B cell (primary cell): ENCODE measurements at regions not wholly inside any gene's neighbourhood (a gene's known extent, or its start where the extent isn't known, plus 50 kb on each side); places are given as distances from the start of the nearest gene placed in this dataset.

ENCODE experiments used
- ATAC-seq: fragments of 200-7000 bp; cut with Tn5 transposase; one replicate; pipeline ENCODE4 v1.10.0; 2021; ENCODE audit warnings: low read depth, mild to moderate bottlenecking, moderate number of reproducible peaks, moderate library complexity
- CTCF ChIA-PET: fragments of 350-600 bp; sonication (Branson Sonifier 250); formaldehyde crosslinking; loops from one replicate; lab custom pipeline; 2021; ENCODE audit warnings: antibody characterized with exemption, inconsistent platforms; lab: Charles Lee
- POLR2A ChIA-PET: fragments of 350-600 bp; sonication (Branson Sonifier 250); formaldehyde crosslinking; loops from one replicate; lab custom pipeline; 2021; ENCODE audit warnings: antibody characterized with exemption; lab: Charles Lee
- DNase-seq: peaks from one replicate; pipeline ENCODE4 v3.0.0; 2013
- H2AFZ ChIP-seq: 2 replicates; pipeline ENCODE4 v1.6.1; 2012; ENCODE audit warnings: mild to moderate bottlenecking, low read depth, low read length; ENCODE audit not compliant: insufficient read depth, poor library complexity, severe bottlenecking
- H3K27ac ChIP-seq, 2 donors: 1 replicate in 1 of 2; 2 replicates in 1 of 2; pipeline ENCODE4 v1.5.1; 2012 to 2013; ENCODE audit warnings: low read length in 2 of 2, mild to moderate bottlenecking in 2 of 2, moderate library complexity in 1 of 2
- H3K27me3 ChIP-seq, 4 experiments: fragments of 200-600 bp in 1 of 4; sonication (generic) in 1 of 4; replicated peaks in 1 of 4; 1 replicate in 2 of 4; 2 replicates in 2 of 4; pipeline versions ENCODE4 v1.6.1 to v1.7.0; 2013 to 2016; ENCODE audit warnings: low read length in 3 of 4, mild to moderate bottlenecking in 2 of 4, mixed read lengths in 1 of 4, moderate library complexity in 1 of 4; ENCODE audit not compliant: insufficient read depth in 4 of 4, control insufficient read depth in 3 of 4; ENCODE audit errors: control extremely low read depth in 1 of 4
- H3K36me3 ChIP-seq, 2 experiments: replicated peaks in 1 of 2; 1 replicate in 1 of 2; 2 replicates in 1 of 2; pipeline versions ENCODE4 v1.6.1 to v1.7.1; 2013; ENCODE audit warnings: low read length in 1 of 2; ENCODE audit not compliant: insufficient read depth in 2 of 2, control insufficient read depth in 1 of 2; ENCODE audit errors: control extremely low read depth in 1 of 2, extremely low read depth in 1 of 2
- H3K4me1 ChIP-seq, 2 donors: fragments of 200-600 bp in 1 of 2; sonication (generic) in 1 of 2; 1 replicate in 1 of 2; 2 replicates in 1 of 2; pipeline versions ENCODE4 v1.5.1 to v1.6.1; 2013 to 2017; ENCODE audit warnings: low read length in 2 of 2; ENCODE audit not compliant: control insufficient read depth in 2 of 2, insufficient read depth in 2 of 2
- H3K4me2 ChIP-seq: replicated peaks from 2 replicates; pipeline ENCODE3; 2012; ENCODE audit warnings: mild to moderate bottlenecking, low read depth, low read length; ENCODE audit not compliant: poor library complexity, severe bottlenecking
- H3K4me3 ChIP-seq, 5 experiments: fragments of 200-600 bp in 1 of 5; sonication (generic) in 1 of 5; 1 replicate in 3 of 5; 2 replicates in 2 of 5; pipeline versions ENCODE4 v1.5.1 to v1.7.0; 2011 to 2016; ENCODE audit warnings: low read length in 4 of 5, mild to moderate bottlenecking in 4 of 5, low read depth in 2 of 5, control low read depth in 1 of 5, moderate library complexity in 1 of 5; ENCODE audit not compliant: insufficient read depth in 1 of 5; ENCODE audit errors: control extremely low read depth in 1 of 5, extremely low read depth in 1 of 5
- H3K79me2 ChIP-seq: fragments of 200-600 bp; sonication (generic); one replicate; pipeline ENCODE4 v1.6.0; 2016; ENCODE audit warnings: low read length; ENCODE audit not compliant: control insufficient read depth, insufficient read depth
- H3K9ac ChIP-seq: fragments of 200-600 bp; sonication (generic); 2 replicates; pipeline ENCODE4 v1.6.1; 2017; ENCODE audit warnings: mild to moderate bottlenecking, low read length, moderate library complexity
- H3K9me3 ChIP-seq, 3 donors: one replicate each; pipeline versions ENCODE4 v1.6.1 to v1.7.1; 2013; ENCODE audit warnings: low read length in 2 of 3; ENCODE audit not compliant: control insufficient read depth in 2 of 3, insufficient read depth in 1 of 3; ENCODE audit errors: control extremely low read depth in 1 of 3
- H4K20me1 ChIP-seq: 2 replicates; pipeline ENCODE4 v1.6.0; 2012; ENCODE audit warnings: mild to moderate bottlenecking, low read length; ENCODE audit not compliant: insufficient read depth, control insufficient read depth, poor library complexity, severe bottlenecking
- H3K27ac Mint-ChIP-seq: one replicate; pipeline ENCODE4 v1.8.0; 2021; ENCODE audit warnings: mixed read lengths
- H3K27me3 Mint-ChIP-seq: one replicate; pipeline ENCODE4 v1.8.0; 2021; ENCODE audit warnings: mixed read lengths
- H3K4me1 Mint-ChIP-seq: one replicate; pipeline ENCODE4 v1.8.0; 2021; ENCODE audit warnings: mixed read lengths
- H3K4me3 Mint-ChIP-seq: one replicate; pipeline ENCODE4 v1.8.0; 2021; ENCODE audit warnings: mixed read lengths
- H3K9me3 Mint-ChIP-seq: one replicate; pipeline ENCODE4 v1.8.0; 2022; ENCODE audit warnings: mixed read lengths; ENCODE audit not compliant: insufficient read depth
- EZH2 ChIP-seq: IDR thresholded peaks from 2 replicates; pipeline ENCODE4 v1.6.1; 2012; ENCODE audit warnings: borderline replicate concordance, low read depth, mild to moderate bottlenecking, moderate library complexity, low read length; ENCODE audit not compliant: insufficient read depth, poor library complexity, severe bottlenecking
- WGBS: methylation state at CpG from one replicate; pipeline ENCODE4 v1.1.5; 2013; ENCODE audit warnings: missing lambda C conversion rate; ENCODE audit not compliant: insufficient coverage; 5-methylcytosine and 5-hydroxymethylcytosine counted together
- intact Hi-C: fragments of 100-400 bp; cut with micrococcal nuclease; formaldehyde crosslinking; loops from one replicate; pipeline ENCODE4 v1.10.0; 2022
- TF ChIP-seq, protein P1 (sequence below): fragments of 200-600 bp; IDR thresholded peaks from one replicate; pipeline ENCODE4 v1.8.0; 2022; ENCODE audit warnings: antibody characterized with exemption, mild to moderate bottlenecking

DNA sequence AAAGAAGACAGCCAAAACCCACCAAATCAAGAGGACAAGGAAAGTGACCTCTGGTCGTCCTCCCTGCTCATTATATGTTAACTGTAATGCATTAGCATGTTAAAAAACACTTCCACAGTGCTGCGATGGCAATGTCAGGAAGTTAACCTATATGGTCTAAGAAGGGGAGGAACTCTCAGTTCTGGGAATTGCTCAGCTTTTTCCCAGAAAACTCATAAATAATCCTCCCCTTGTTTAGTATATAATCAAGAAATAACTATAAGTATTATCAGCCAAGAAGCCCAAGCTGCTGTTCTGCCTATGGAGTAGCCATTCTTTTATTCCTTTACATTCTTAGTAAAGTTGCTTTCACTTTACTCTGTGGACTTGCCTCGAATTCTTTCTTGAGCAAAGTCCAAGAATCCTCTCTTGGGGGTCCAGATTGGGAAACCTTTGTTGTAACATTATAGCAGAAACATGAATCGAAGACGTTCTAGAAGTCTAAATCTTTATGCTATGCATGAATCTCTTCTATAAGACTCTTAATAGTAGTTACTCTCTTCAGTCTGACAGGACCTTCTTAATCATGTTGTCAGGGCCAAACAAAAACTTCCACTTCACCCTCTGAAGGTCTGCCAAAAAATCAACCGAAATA lies 110.0 kb upstream of the VANGL1 start:
- ATAC-seq: no peak
- H2AFZ ChIP-seq: no peak overlapping the region
- no peak overlapping the region for H3K4me2 ChIP-seq
- H3K4me3 ChIP-seq: no peak overlapping the region
- no peak overlapping the region for H3K9ac ChIP-seq
- CTCF ChIA-PET: interaction anchor here (0.6 kb wide), 1 partner anchor 243 kb away, joined by 3 read pairs; no protein-coding TSS in a partner anchor
- DNase-seq: no peak
- H3K27me3 Mint-ChIP-seq: peaks cover 6% of the 10 kb centered on the region
- no peaks in the 10 kb centered on the region for H3K4me1 ChIP-seq
- no peaks in the 10 kb centered on the region for H3K4me1 Mint-ChIP-seq
- TF ChIP-seq, protein P1, sequence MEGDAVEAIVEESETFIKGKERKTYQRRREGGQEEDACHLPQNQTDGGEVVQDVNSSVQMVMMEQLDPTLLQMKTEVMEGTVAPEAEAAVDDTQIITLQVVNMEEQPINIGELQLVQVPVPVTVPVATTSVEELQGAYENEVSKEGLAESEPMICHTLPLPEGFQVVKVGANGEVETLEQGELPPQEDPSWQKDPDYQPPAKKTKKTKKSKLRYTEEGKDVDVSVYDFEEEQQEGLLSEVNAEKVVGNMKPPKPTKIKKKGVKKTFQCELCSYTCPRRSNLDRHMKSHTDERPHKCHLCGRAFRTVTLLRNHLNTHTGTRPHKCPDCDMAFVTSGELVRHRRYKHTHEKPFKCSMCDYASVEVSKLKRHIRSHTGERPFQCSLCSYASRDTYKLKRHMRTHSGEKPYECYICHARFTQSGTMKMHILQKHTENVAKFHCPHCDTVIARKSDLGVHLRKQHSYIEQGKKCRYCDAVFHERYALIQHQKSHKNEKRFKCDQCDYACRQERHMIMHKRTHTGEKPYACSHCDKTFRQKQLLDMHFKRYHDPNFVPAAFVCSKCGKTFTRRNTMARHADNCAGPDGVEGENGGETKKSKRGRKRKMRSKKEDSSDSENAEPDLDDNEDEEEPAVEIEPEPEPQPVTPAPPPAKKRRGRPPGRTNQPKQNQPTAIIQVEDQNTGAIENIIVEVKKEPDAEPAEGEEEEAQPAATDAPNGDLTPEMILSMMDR: no peak
- no peak for TF ChIP-seq EZH2
- intact Hi-C loops: no loop called here
- POLR2A ChIA-PET: no interaction called here
- no peak overlapping the region for H3K4me3 Mint-ChIP-seq
- no peaks in the 10 kb centered on the region for H3K79me2 ChIP-seq
- no peak overlapping the region for H3K27ac Mint-ChIP-seq
- H3K9me3 Mint-ChIP-seq: no peaks in the 10 kb centered on the region
- H3K27ac ChIP-seq: no peak overlapping the region
- peaks cover 0 to 8% (median 1%) of the 10 kb centered on the region in 3 donors for H3K9me3 ChIP-seq
- WGBS: no CpG with 5 or more reads among the region's 6 CpGs
- no peaks in the 10 kb centered on the region for H4K20me1 ChIP-seq
- no peaks in the 10 kb centered on the region for H3K27me3 ChIP-seq
- H3K36me3 ChIP-seq: no peaks in the 10 kb centered on the region

DNA sequence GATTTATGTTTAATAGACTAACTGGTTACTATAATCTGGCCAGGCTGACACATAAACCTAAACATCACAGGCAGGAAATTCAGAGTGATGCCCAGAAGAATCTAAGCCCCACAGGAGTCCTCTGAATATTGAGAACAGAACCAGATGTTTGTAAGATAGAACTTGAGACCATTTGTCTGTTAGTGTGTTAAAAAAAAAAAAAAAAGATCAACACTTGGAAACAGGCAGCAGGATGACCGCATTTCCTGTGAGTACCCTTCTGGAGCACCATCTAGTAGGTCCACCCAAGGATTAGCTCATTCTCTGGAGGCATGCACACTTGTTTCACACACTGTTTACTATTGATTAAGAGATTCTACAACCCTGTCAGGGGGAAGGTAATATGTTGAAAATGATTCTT lies 111.4 kb upstream of the VANGL1 start:
- ChIA-PET CTCF (no interaction called here), POLR2A (no interaction called here)
- Histone ChIP-seq H3K27ac (no peak overlapping the region), H2AFZ (no peak overlapping the region), H3K79me2 (no peaks in the 10 kb centered on the region), H3K36me3 (no peaks in the 10 kb centered on the region), H3K9me3 (peaks cover 0 to 8% (median 0%) of the 10 kb centered on the region in 3 donors), H3K9ac (no peak overlapping the region), H3K4me2 (no peak overlapping the region), H3K4me3 (no peak overlapping the region), H4K20me1 (no peaks in the 10 kb centered on the region), H3K4me1 (no peaks in the 10 kb centered on the region), H3K27me3 (no peaks in the 10 kb centered on the region)
- DNase-seq (no peak), ATAC-seq (no peak)
- H3K27ac Mint-ChIP-seq: no peak overlapping the region
- peaks cover 6% of the 10 kb centered on the region for H3K27me3 Mint-ChIP-seq
- intact Hi-C loops: no loop called here
- no peaks in the 10 kb centered on the region for H3K9me3 Mint-ChIP-seq
- no CpG with 5 or more reads among the region's 1 CpG for WGBS
- H3K4me3 Mint-ChIP-seq: no peak overlapping the region
- no peak for TF ChIP-seq EZH2
- TF ChIP-seq, protein P1: no peak
- H3K4me1 Mint-ChIP-seq: no peaks in the 10 kb centered on the region
